Esophagus squamous epithelium (tissue), 5 donors: ENCODE measurements at regions not wholly inside any gene's neighbourhood (a gene's known extent, or its start where the extent isn't known, plus 50 kb on each side); places are given as distances from the start of the nearest gene placed in this dataset.

Experiments used
- DNase-seq: peaks from one replicate; lab custom pipeline; 2025; lab: John Stamatoyannopoulos, UW
- H3K27ac ChIP-seq, 4 donors: fragments of 200-600 bp; sonication (generic); one replicate each; pipeline ENCODE4 v1.5.1; 2016 to 2019; ENCODE audit warnings: mild to moderate bottlenecking in 1 of 4
- H3K27me3 ChIP-seq, 4 donors: fragments of 200-600 bp; sonication (generic); 1 replicate in 3 of 4; 2 replicates in 1 of 4; pipeline versions ENCODE4 v1.5.1 to v1.6.0; 2017 to 2021; ENCODE audit warnings: antibody characterized with exemption in 1 of 4
- H3K36me3 ChIP-seq, 3 donors: fragments of 200-600 bp; sonication (generic); one replicate each; pipeline ENCODE4 v1.5.1; 2016 to 2019
- H3K4me1 ChIP-seq, 3 donors: fragments of 200-600 bp; sonication (generic); one replicate each; pipeline ENCODE4 v1.5.1; 2017 to 2019
- H3K4me3 ChIP-seq, 4 donors: fragments of 200-600 bp; sonication (generic); 1 replicate in 3 of 4; 2 replicates in 1 of 4; pipeline ENCODE4 v1.5.1; 2016 to 2019; ENCODE audit warnings: mild to moderate bottlenecking in 2 of 4, moderate library complexity in 1 of 4
- H3K9me3 ChIP-seq, 3 donors: fragments of 200-600 bp; sonication (generic); one replicate each; pipeline ENCODE4 v1.5.1; 2016 to 2019
- POLR2A ChIP-seq, 4 donors: fragments of 450-650 bp; IDR thresholded peaks; one replicate each; pipeline ENCODE4 v1.6.1; 2017; ENCODE audit warnings: antibody characterized with exemption in 4 of 4, mild to moderate bottlenecking in 4 of 4, moderate library complexity in 3 of 4
- WGBS, 2 donors: methylation state at CpG; one replicate each; pipeline ENCODE4 v1.1.5; 2018; 5-methylcytosine and 5-hydroxymethylcytosine counted together
- intact Hi-C: fragments of 100-400 bp; cut with DNase I; formaldehyde crosslinking; loops from one replicate; pipeline ENCODE4 v1.15.0; 2022
- TF ChIP-seq, protein P1 (sequence below), 6 experiments: fragments of 450-650 bp in 4 of 6; fragments of 200-600 bp in 2 of 6; sonication (generic) in 2 of 6; IDR thresholded peaks; one replicate each; pipeline ENCODE4 v1.5.1; 2016 to 2019; ENCODE audit warnings: antibody characterized with exemption in 6 of 6, mild to moderate bottlenecking in 4 of 6, moderate library complexity in 4 of 6
- donor health status: DM: yes; HTN: yes; CAD: no.

DNA sequence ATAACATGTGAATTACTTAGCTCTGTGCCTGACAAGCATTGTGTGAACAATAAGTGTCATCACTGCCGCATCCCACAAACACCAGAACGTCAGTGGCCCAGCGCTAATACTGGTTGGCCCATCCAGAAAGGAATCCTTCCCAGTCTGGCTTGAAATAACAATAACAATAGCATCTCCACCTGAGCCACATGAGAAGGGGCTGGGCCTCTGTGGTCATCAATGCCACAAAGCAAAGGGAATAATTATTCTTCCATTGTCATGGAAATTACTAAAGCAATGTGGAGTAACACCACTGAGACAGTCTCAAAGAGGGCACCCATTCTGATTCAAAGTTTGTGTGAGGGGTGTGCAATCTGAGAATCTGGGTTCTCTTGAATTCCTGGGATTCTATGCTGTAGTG, 105.7 kb upstream of the INHBA start:
- 84 to 100% methylated on average over 3 of the region's 3 CpGs for WGBS, 2 donors
- Histone ChIP-seq H3K27me3 (no peaks in the 10 kb centered on the region), H3K4me1 (no peaks in the 10 kb centered on the region), H3K36me3 (no peaks in the 10 kb centered on the region), H3K9me3 (no peaks in the 10 kb centered on the region), H3K27ac (no peak overlapping the region), H3K4me3 (no peak overlapping the region)
- intact Hi-C loops = no loop called here
- no peak for TF ChIP-seq POLR2A (IDR thresholded peaks at IDR 0.05)
- TF ChIP-seq, protein P1, sequence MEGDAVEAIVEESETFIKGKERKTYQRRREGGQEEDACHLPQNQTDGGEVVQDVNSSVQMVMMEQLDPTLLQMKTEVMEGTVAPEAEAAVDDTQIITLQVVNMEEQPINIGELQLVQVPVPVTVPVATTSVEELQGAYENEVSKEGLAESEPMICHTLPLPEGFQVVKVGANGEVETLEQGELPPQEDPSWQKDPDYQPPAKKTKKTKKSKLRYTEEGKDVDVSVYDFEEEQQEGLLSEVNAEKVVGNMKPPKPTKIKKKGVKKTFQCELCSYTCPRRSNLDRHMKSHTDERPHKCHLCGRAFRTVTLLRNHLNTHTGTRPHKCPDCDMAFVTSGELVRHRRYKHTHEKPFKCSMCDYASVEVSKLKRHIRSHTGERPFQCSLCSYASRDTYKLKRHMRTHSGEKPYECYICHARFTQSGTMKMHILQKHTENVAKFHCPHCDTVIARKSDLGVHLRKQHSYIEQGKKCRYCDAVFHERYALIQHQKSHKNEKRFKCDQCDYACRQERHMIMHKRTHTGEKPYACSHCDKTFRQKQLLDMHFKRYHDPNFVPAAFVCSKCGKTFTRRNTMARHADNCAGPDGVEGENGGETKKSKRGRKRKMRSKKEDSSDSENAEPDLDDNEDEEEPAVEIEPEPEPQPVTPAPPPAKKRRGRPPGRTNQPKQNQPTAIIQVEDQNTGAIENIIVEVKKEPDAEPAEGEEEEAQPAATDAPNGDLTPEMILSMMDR (IDR thresholded peaks at IDR 0.05) = no peak
- no peak for DNase-seq

DNA sequence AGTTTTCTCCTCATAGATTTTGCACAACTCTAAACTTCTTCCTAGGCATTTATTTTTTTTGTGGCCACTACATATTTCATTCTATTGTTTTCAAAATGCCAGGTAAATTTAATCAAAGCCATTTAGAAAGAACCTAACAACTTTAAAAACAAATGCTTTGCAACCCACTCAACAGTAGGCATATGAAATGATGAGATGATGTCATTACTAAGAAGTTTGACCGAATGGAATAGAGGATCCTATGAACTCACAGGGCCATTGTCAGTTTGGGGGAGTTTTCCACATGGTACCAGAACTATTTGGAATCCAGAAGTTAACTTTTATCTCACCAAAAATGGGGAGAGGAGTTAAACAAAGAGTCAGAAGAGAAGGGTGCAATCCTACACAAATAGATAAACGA, 100.7 kb upstream of the INHBA start:
- 52 to 64% methylated on average over 2 of the region's 2 CpGs for WGBS, 2 donors
- Histone ChIP-seq H3K4me3 (no peak overlapping the region), H3K27ac (no peak overlapping the region), H3K36me3 (no peaks in the 10 kb centered on the region), H3K4me1 (no peaks in the 10 kb centered on the region), H3K27me3 (no peaks in the 10 kb centered on the region), H3K9me3 (no peaks in the 10 kb centered on the region)
- no peak for TF ChIP-seq POLR2A (IDR thresholded peaks at IDR 0.05)
- TF ChIP-seq, protein P1 (IDR thresholded peaks at IDR 0.05) = no peak
- intact Hi-C loops = no loop called here
- no peak for DNase-seq

DNA sequence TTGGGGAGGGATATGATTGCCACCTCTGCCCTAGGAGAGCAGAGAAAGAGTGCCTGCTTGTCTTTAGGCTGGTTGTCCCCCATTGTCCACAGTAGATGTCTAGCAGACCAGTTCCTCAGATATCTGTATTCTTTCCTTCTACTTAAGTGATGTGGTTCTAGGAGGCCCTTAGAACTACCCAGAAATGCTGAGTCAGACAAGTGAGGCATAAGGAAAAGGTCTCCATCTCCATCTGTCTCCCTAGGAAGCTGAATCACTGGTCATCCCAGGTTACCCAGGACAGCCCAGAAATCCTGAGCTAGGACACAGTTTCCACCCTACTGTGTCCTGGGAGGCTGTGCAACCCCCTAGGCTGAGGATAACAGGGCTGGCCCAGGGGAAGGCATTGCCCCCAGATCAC, 93.4 kb upstream of the INHBA start:
- intact Hi-C loops = no loop called here
- Histone ChIP-seq H3K36me3 (no peaks in the 10 kb centered on the region), H3K4me1 (no peaks in the 10 kb centered on the region), H3K4me3 (no peak overlapping the region), H3K9me3 (no peaks in the 10 kb centered on the region), H3K27me3 (no peaks in the 10 kb centered on the region), H3K27ac (no peak overlapping the region)
- TF ChIP-seq POLR2A (IDR thresholded peaks at IDR 0.05) = no peak
- TF ChIP-seq, protein P1 (IDR thresholded peaks at IDR 0.05) = no peak
- DNase-seq = no peak

DNA sequence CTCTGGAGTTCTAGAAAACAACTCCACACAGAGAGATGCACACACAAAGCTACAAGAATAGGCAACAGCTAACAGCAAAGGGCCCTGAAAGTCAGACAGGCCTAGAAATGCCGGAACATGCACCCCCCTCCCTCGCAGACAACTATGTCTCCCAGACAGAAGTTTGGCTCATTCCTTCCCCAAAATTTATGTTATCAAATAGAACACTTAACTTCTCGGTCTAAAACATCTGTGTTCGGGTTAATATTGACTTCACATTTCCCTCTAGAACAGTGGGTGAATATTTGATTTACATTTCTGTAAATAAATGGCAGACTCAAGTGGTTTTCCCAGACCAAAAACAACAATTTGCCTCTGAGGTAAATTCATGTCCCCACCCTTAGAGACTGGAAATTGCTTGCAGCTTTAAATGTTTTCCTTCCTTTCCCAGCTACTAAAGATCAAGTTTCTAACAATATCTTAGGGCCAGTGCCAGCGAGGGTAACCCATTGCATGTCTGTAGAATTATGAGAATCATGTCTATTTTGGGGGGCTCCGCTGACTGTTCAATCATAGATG, 92.5 kb upstream of the INHBA start:
- Histone ChIP-seq H3K27ac (no peak overlapping the region), H3K4me1 (no peaks in the 10 kb centered on the region), H3K9me3 (no peaks in the 10 kb centered on the region), H3K27me3 (no peaks in the 10 kb centered on the region), H3K36me3 (no peaks in the 10 kb centered on the region), H3K4me3 (no peak overlapping the region)
- no peak for DNase-seq
- intact Hi-C loops = no loop called here
- TF ChIP-seq, protein P1 (IDR thresholded peaks at IDR 0.05) = no peak
- TF ChIP-seq POLR2A (IDR thresholded peaks at IDR 0.05) = no peak
- 56 to 62% methylated on average over 4 to 5 of the region's 6 CpGs for WGBS, 2 donors

DNA sequence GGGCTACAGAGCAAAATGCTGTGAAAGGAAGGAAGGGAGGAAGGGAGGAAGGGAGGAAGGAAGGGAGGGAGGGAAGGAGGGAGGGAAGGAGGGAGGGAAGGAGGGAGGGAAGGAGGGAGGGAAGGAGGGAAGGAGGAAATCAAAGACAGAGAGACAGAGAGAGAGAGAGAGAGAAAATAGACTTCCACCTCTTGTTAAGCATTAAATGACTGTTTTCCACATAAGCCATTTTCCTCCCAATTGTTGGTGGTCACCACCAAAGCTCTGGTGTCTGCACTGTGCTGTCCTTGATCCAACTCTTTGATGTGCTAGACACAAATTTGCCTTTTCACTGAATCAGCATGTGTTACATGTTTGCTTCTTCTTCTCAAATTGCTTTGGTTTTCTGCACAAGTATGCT, 90.7 kb upstream of the INHBA start:
- DNase-seq = no peak
- Histone ChIP-seq H3K9me3 (no peaks in the 10 kb centered on the region), H3K4me1 (no peaks in the 10 kb centered on the region), H3K4me3 (no peak overlapping the region), H3K27ac (no peak overlapping the region), H3K27me3 (no peaks in the 10 kb centered on the region), H3K36me3 (no peaks in the 10 kb centered on the region)
- TF ChIP-seq, protein P1 (IDR thresholded peaks at IDR 0.05) = no peak
- no peak for TF ChIP-seq POLR2A (IDR thresholded peaks at IDR 0.05)
- intact Hi-C loops = no loop called here
